ENCODE measurements at regions not wholly inside any gene's neighbourhood (a gene's known extent, or its start where the extent isn't known, plus 50 kb on each side); places are given as distances from the start of the nearest gene placed in this dataset.

DNA sequence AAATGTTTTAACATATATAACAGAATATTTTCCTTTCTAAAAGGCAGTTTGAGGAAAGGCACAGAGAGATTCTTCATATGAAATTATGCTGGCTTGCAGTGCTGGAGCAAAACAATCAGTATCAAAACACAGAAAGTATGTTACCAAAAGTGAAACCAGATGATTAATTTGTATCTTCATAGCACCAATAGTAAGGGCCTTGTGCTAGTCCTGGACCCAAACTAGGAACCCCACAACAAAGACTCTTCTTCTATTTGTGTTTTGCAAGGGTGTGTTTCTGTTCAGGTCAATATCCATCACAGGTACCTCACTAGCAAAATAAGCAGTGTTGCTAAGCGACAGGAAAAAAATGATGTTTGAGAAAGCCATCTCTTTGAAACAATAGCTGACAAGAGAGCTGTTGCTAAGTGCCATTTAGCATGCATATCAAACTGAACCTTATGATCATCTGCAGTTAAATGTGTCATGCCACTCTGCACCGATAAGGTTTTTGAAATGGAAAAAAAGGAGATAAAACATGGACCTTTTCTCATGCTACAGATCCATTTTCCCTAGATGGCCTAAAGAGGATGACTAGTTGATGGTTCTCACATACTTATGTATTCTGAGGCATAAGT is 196.2 kb upstream of the ALG10 start:
- CTCF ChIA-PET: no interaction called here
- no peak for DNase-seq (ENCODE audit: low read depth)

DNA sequence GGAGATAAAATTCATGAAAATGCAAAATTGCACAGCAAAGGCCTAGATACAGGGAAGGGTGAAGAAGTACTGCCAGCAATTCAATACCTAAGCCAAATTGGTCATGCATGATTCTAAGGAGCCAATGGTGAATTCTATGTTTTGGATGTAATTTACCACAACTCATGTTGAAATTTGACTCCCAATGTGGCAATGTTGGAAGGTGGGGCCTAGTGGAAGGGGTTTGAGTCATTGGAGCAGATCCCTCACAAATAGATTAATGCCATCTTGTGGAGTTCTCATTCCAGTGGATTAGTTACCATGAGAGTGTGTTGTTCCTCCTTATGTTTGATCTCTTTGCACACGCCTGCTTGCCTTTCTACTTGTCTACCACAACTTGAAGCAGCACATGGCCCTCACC is 194.0 kb upstream of the ALG10 start:
- TF ChIP-seq CTCF (IDR thresholded peaks at IDR 0.05; ENCODE audit: insufficient read depth, low read depth, low read length): no peak
- ChIA-PET CTCF (no interaction called here), POLR2A (no interaction called here)
- Histone ChIP-seq H3K27me3 (ENCODE audit: control insufficient read depth, insufficient read depth, low read length) (no peaks in the 10 kb centered on the region), H3K36me3 (ENCODE audit: control insufficient read depth, insufficient read depth, low read length) (no peaks in the 10 kb centered on the region), H3K4me3 (ENCODE audit: low read depth, low read length) (no peak overlapping the region)
- no peak for DNase-seq (ENCODE audit: low read depth)

More for the DNA sequence above, 196.2 kb upstream of the ALG10 start:
- no peak for TF ChIP-seq CTCF (IDR thresholded peaks at IDR 0.05; ENCODE audit: insufficient read depth, low read depth, low read length)
- no peaks in the 10 kb centered on the region for H3K36me3 ChIP-seq (ENCODE audit: control insufficient read depth, insufficient read depth, low read length)
- no peaks in the 10 kb centered on the region for H3K27me3 ChIP-seq (ENCODE audit: control insufficient read depth, insufficient read depth, low read length)
- H3K4me3 ChIP-seq (ENCODE audit: low read depth, low read length): no peak overlapping the region
- POLR2A ChIA-PET: no interaction called here

GRCh38 chr12:33830070-33830469 is 192.2 kb upstream of the ALG10 start:
- no peaks in the 10 kb centered on the region for H3K27me3 ChIP-seq (ENCODE audit: control insufficient read depth, insufficient read depth, low read length)
- DNase-seq (ENCODE audit: low read depth): no peak
- no peak for TF ChIP-seq CTCF (IDR thresholded peaks at IDR 0.05; ENCODE audit: insufficient read depth, low read depth, low read length)
- ChIA-PET CTCF (no interaction called here), POLR2A (no interaction called here)
- H3K4me3 ChIP-seq (ENCODE audit: low read depth, low read length): no peak overlapping the region
- no peaks in the 10 kb centered on the region for H3K36me3 ChIP-seq (ENCODE audit: control insufficient read depth, insufficient read depth, low read length)

DNA sequence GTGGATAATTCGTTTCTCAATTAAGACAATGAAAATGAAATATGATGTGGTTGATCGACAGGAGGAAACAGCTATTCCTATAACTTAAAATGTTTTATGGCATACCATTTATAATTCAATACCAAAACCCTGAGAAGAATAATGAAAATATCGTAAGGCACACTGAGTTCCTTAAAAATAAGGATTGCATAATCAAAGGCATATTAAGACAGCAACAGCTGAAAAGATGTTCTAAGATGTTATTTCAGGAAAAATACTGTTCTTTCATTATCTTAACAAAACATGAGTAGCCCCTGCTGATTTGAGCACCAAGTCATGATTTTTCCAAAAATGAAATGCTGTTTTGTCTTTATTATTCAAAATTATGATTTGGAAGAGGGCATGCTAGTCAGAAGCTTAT is 189.4 kb upstream of the ALG10 start:
- DNase-seq (ENCODE audit: low read depth): no peak
- POLR2A ChIA-PET: no interaction called here
- Histone ChIP-seq H3K36me3 (ENCODE audit: control insufficient read depth, insufficient read depth, low read length) (no peaks in the 10 kb centered on the region), H3K4me3 (ENCODE audit: low read depth, low read length) (no peak overlapping the region), H3K27me3 (ENCODE audit: control insufficient read depth, insufficient read depth, low read length) (no peaks in the 10 kb centered on the region)
- CTCF ChIA-PET: no interaction called here
- TF ChIP-seq CTCF (IDR thresholded peaks at IDR 0.05; ENCODE audit: insufficient read depth, low read depth, low read length): no peak

DNA sequence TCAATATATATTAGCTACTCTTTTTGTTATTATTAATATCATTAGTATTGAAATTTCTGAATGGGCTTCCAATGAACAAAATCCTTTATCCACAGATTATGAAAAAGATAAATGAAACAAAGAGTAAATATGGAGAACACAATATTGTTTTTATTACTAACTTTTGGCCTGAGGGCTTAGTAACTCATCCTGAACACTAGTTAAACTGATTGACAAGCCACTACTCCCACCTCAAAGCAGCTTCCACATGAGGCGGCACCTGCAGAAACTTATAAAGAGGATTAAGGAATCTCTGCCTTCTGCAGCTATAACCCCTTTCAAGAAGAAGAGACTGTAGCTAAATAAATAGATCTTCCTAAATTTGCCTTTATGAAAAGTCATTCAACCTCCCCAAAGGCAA is 187.6 kb upstream of the ALG10 start:
- no peak for DNase-seq (ENCODE audit: low read depth)
- ChIA-PET CTCF (no interaction called here), POLR2A (no interaction called here)
- TF ChIP-seq CTCF (IDR thresholded peaks at IDR 0.05; ENCODE audit: insufficient read depth, low read depth, low read length): no peak
- H3K4me3 ChIP-seq (ENCODE audit: low read depth, low read length): no peak overlapping the region
- H3K36me3 ChIP-seq (ENCODE audit: control insufficient read depth, insufficient read depth, low read length): no peaks in the 10 kb centered on the region
- H3K27me3 ChIP-seq (ENCODE audit: control insufficient read depth, insufficient read depth, low read length): no peaks in the 10 kb centered on the region

Measured in BJ (cell line).